ENCODE measurements at regions not wholly inside any gene's neighbourhood (a gene's known extent, or its start where the extent isn't known, plus 50 kb on each side); places are given as distances from the start of the nearest gene placed in this dataset.

DNA sequence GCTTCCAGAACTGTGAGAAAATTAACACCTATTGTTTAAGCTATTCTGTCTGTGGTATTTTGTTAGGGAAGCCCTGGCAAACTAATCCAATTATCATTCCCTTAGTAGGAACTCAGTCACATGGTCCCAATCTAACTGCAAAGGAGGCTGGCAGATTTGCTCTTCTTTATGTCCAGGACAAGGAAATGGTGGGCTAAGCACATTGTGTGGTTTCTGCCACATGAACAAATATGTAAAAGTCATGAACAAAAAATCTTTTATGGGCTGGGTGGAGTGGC lies 278.6 kb upstream of the RPL38 start:
- H3K27ac Mint-ChIP-seq = peak overlapping the region; percentile 60 to 82
- Histone ChIP-seq H3K27me3 (ENCODE audit: control insufficient read depth, insufficient read depth, low read length) (no peaks in the 10 kb centered on the region), H3K4me3 (ENCODE audit: low read length) (no peak overlapping the region), H3K36me3 (ENCODE audit: control insufficient read depth, insufficient read depth, low read length) (no peaks in the 10 kb centered on the region), H3K4me1 (ENCODE audit: control insufficient read depth, insufficient read depth, low read length) (peaks cover 17% of the 10 kb centered on the region), H3K9me3 (ENCODE audit: control insufficient read depth, insufficient read depth, low read length) (no peaks in the 10 kb centered on the region), H3K27ac (ENCODE audit: low read length) (no peak overlapping the region)
- H3K9me3 Mint-ChIP-seq = peaks cover 0 to 6% of the 10 kb centered on the region in 2 donors
- TF ChIP-seq, protein P1, sequence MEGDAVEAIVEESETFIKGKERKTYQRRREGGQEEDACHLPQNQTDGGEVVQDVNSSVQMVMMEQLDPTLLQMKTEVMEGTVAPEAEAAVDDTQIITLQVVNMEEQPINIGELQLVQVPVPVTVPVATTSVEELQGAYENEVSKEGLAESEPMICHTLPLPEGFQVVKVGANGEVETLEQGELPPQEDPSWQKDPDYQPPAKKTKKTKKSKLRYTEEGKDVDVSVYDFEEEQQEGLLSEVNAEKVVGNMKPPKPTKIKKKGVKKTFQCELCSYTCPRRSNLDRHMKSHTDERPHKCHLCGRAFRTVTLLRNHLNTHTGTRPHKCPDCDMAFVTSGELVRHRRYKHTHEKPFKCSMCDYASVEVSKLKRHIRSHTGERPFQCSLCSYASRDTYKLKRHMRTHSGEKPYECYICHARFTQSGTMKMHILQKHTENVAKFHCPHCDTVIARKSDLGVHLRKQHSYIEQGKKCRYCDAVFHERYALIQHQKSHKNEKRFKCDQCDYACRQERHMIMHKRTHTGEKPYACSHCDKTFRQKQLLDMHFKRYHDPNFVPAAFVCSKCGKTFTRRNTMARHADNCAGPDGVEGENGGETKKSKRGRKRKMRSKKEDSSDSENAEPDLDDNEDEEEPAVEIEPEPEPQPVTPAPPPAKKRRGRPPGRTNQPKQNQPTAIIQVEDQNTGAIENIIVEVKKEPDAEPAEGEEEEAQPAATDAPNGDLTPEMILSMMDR (IDR thresholded peaks at IDR 0.05) = no peak
- H3K4me1 Mint-ChIP-seq = peaks cover 36 to 47% of the 10 kb centered on the region in 2 donors
- H3K4me3 Mint-ChIP-seq = peak overlapping the region; percentile 84
- intact Hi-C loops (cut with micrococcal nuclease) = no loop called here
- no peak for DNase-seq
- ATAC-seq = peak in 1 of 3 donors; percentile 12
- no peaks in the 10 kb centered on the region for H3K27me3 Mint-ChIP-seq (ENCODE audit: low read depth in 2 of 2)
- no peaks in the 10 kb centered on the region for H3K36me3 Mint-ChIP-seq

DNA sequence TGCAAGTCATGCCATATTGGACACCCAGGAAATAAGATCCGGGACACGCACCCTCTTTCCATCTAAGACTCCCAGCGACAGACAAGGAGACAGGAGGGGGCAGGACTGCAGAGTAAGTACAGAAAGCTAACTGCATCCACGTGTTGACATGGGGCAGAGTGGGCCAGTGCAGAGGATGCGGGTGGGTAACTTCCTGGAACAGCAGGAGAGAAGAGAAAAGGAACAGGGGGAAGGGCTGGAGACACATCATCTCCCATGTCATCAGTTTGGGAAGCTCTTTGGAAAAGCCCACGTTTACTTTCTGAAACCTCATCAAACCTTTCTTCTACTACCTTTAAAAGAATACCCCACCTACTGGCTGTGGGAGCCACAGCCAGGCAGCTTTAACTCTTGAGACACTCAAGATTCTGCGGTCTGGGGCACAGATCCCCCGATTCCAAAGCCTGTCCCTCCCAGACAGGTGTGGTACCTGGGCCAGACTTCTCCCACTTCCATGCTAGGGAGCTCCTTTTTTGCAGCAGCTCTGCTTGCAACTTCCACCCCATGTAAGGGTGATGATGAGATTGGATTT lies 273.5 kb upstream of the RPL38 start:
- no peaks in the 10 kb centered on the region for H3K36me3 ChIP-seq (ENCODE audit: control insufficient read depth, insufficient read depth, low read length)
- no peaks in the 10 kb centered on the region for H3K9me3 ChIP-seq (ENCODE audit: control insufficient read depth, insufficient read depth, low read length)
- ATAC-seq (no peak), DNase-seq (no peak)
- Mint-ChIP-seq H3K4me1 (peaks cover 31 to 40% of the 10 kb centered on the region in 2 donors), H3K9me3 (peaks cover 0 to 6% of the 10 kb centered on the region in 2 donors), H3K27me3 (ENCODE audit: low read depth in 2 of 2) (no peaks in the 10 kb centered on the region), H3K36me3 (no peaks in the 10 kb centered on the region), H3K27ac (no peak overlapping the region), H3K4me3 (no peak overlapping the region)
- TF ChIP-seq, protein P1 (IDR thresholded peaks at IDR 0.05) = no peak
- peaks cover 6% of the 10 kb centered on the region for H3K4me1 ChIP-seq (ENCODE audit: control insufficient read depth, insufficient read depth, low read length)
- no peaks in the 10 kb centered on the region for H3K27me3 ChIP-seq (ENCODE audit: control insufficient read depth, insufficient read depth, low read length)
- 53% methylated on average over 7 of the region's 8 CpGs for WGBS (ENCODE audit: insufficient coverage)
- no peak overlapping the region for H3K4me3 ChIP-seq (ENCODE audit: low read length)
- no peak overlapping the region for H3K27ac ChIP-seq (ENCODE audit: low read length)
- intact Hi-C loops (cut with micrococcal nuclease) = no loop called here

DNA sequence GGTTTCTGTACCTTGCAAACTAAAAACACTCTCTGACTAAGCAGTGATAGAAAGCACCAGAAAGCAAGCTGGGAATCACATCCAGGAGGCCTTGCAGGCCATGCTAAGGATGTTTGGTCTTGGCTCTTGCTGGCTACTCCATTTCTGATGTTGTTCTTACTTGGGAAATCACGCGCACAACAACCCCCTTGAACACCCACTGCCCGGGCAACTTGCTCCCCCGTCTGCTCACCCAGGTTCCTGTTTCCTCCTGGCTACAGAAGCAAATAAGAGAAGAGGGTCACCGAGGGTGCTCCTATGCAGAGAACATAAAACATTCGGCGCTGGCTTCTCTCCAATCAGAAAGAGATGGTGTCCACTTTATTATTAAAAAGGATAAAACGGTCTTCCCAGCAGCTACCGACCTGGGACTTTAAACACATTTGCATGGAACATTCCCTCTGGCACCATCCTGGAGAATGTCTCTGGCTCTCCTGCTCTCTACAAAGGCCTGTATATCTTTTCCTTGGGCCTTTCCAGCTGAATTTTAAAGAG lies 271.2 kb upstream of the RPL38 start:
- Mint-ChIP-seq H3K9me3 (peaks cover 0 to 3% of the 10 kb centered on the region in 2 donors), H3K36me3 (no peaks in the 10 kb centered on the region), H3K4me3 (no peak overlapping the region), H3K27me3 (ENCODE audit: low read depth in 2 of 2) (no peaks in the 10 kb centered on the region), H3K4me1 (peaks cover 10 to 22% of the 10 kb centered on the region in 2 donors), H3K27ac (no peak overlapping the region)
- TF ChIP-seq, protein P1 (IDR thresholded peaks at IDR 0.05) = no peak
- intact Hi-C loops (cut with micrococcal nuclease) = no loop called here
- Histone ChIP-seq H3K27me3 (ENCODE audit: control insufficient read depth, insufficient read depth, low read length) (no peaks in the 10 kb centered on the region), H3K27ac (ENCODE audit: low read length) (no peak overlapping the region), H3K4me1 (ENCODE audit: control insufficient read depth, insufficient read depth, low read length) (no peaks in the 10 kb centered on the region), H3K9me3 (ENCODE audit: control insufficient read depth, insufficient read depth, low read length) (no peaks in the 10 kb centered on the region), H3K36me3 (ENCODE audit: control insufficient read depth, insufficient read depth, low read length) (no peaks in the 10 kb centered on the region), H3K4me3 (ENCODE audit: low read length) (no peak overlapping the region)
- no peak for DNase-seq
- ATAC-seq = no peak
- WGBS (ENCODE audit: insufficient coverage) = 74% methylated on average over 9 of the region's 9 CpGs

DNA sequence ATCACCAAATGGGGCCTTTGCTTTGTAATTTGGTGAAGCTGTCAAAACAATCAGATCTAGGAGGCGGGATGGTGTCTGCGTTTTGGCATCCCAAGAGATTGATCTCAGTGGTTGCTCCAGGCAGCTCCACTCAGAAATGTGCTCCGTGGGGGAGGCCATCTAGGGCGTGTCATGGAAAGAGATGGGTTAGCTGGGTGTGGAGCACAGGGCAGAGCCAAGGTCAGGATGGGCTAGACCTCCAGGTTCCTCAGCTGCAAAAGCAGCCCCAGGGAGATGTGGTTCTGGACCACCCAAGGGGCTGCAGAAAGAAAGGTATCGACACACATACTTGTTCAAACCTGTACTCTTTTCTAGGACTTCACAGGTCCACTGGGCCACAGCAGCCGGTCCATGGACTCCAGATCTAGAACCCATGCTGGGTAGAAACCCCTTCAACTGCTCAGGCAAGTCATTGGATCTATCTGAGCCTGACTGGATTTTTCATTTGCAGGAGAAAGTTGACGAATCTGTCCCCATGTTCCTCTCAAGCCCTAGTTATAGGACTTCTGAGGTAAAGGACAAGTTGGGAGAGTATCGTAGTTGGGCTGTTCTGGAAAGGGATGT lies 270.2 kb upstream of the RPL38 start:
- Histone ChIP-seq H3K9me3 (ENCODE audit: control insufficient read depth, insufficient read depth, low read length) (no peaks in the 10 kb centered on the region), H3K4me1 (ENCODE audit: control insufficient read depth, insufficient read depth, low read length) (no peaks in the 10 kb centered on the region), H3K27ac (ENCODE audit: low read length) (no peak overlapping the region), H3K36me3 (ENCODE audit: control insufficient read depth, insufficient read depth, low read length) (no peaks in the 10 kb centered on the region), H3K27me3 (ENCODE audit: control insufficient read depth, insufficient read depth, low read length) (no peaks in the 10 kb centered on the region), H3K4me3 (ENCODE audit: low read length) (no peak overlapping the region)
- TF ChIP-seq, protein P1 (IDR thresholded peaks at IDR 0.05) = no peak
- ATAC-seq = no peak
- no peaks in the 10 kb centered on the region for H3K27me3 Mint-ChIP-seq (ENCODE audit: low read depth in 2 of 2)
- peaks cover 17 to 31% of the 10 kb centered on the region in 2 donors for H3K4me1 Mint-ChIP-seq
- H3K4me3 Mint-ChIP-seq = no peak overlapping the region
- H3K27ac Mint-ChIP-seq = no peak overlapping the region
- WGBS (ENCODE audit: insufficient coverage) = 86% methylated on average over 8 of the region's 8 CpGs
- intact Hi-C loops (cut with micrococcal nuclease) = no loop called here
- H3K36me3 Mint-ChIP-seq = no peaks in the 10 kb centered on the region
- DNase-seq = no peak
- H3K9me3 Mint-ChIP-seq = peaks cover 0 to under 1% of the 10 kb centered on the region in 2 donors
